Right lobe of liver (tissue), 4 donors: ENCODE measurements at regions not wholly inside any gene's neighbourhood (a gene's known extent, or its start where the extent isn't known, plus 50 kb on each side); places are given as distances from the start of the nearest gene placed in this dataset.

Experiments used
- CTCF ChIP-seq, 4 donors: fragments of 200-600 bp in 3 of 4; fragments of 450-650 bp in 1 of 4; IDR thresholded peaks; one replicate each; pipeline versions ENCODE4 v1.5.1 to v1.8.0; 2016 to 2022; ENCODE audit warnings: antibody characterized with exemption in 4 of 4, mild to moderate bottlenecking in 2 of 4
- POLR2A ChIP-seq: fragments of 450-650 bp; IDR thresholded peaks from one replicate; pipeline ENCODE4 v1.6.1; 2017; ENCODE audit warnings: antibody characterized with exemption, mild to moderate bottlenecking
- donor health status: DM: no; HTN: no; CAD: no.
- donor health status: DM: no; HTN: no; CAD: no.
- donor health status: DM: no; HTN: yes; CAD: no.

GRCh38 chr11:127454856-127455255, 454.3 kb upstream of the KIRREL3 start:
- TF ChIP-seq CTCF (IDR thresholded peaks at IDR 0.05) (no peak), POLR2A (no peak)
